ENCODE measurements at regions not wholly inside any gene's neighbourhood (a gene's known extent, or its start where the extent isn't known, plus 50 kb on each side); places are given as distances from the start of the nearest gene placed in this dataset.

DNA sequence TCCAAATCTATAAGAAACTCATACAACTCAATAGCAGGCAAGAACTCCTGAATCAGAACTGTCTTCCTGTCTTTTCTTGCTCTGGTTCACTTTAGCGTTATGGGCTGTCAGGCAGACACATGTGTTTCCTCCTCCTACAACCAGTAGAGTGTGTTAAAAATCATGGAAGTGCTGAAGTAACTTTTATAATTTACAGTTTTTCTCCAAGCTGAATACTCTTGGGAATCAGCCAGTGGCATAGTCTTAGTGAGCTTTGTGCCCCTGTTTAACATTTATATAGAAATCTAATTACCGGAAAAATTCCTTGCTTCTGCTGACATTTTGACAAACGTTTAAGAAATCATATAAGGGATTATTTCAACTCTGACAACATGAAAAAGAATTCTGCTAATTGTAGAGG is 113.1 kb upstream of the RGS18 start (continued):
- TF ChIP-seq, protein P1, sequence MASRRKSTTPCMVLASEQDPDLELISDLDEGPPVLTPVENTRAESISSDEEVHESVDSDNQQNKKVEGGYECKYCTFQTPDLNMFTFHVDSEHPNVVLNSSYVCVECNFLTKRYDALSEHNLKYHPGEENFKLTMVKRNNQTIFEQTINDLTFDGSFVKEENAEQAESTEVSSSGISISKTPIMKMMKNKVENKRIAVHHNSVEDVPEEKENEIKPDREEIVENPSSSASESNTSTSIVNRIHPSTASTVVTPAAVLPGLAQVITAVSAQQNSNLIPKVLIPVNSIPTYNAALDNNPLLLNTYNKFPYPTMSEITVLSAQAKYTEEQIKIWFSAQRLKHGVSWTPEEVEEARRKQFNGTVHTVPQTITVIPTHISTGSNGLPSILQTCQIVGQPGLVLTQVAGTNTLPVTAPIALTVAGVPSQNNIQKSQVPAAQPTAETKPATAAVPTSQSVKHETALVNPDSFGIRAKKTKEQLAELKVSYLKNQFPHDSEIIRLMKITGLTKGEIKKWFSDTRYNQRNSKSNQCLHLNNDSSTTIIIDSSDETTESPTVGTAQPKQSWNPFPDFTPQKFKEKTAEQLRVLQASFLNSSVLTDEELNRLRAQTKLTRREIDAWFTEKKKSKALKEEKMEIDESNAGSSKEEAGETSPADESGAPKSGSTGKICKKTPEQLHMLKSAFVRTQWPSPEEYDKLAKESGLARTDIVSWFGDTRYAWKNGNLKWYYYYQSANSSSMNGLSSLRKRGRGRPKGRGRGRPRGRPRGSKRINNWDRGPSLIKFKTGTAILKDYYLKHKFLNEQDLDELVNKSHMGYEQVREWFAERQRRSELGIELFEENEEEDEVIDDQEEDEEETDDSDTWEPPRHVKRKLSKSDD (conservative IDR thresholded peaks at IDR 0.05; ENCODE audit: low read length): no peak
- TF ChIP-seq POLR2A (conservative IDR thresholded peaks at IDR 0.05) (no peak), TAF15 (IDR thresholded peaks at IDR 0.05; ENCODE audit: low read depth, low read length) (no peak), ZNF253 (CRISPR knock-in tag; conservative IDR thresholded peaks at IDR 0.05) (no peak), SNRNP70 (optimal IDR thresholded peaks at IDR 0.05; ENCODE audit: low read depth, low read length) (no peak)

DNA sequence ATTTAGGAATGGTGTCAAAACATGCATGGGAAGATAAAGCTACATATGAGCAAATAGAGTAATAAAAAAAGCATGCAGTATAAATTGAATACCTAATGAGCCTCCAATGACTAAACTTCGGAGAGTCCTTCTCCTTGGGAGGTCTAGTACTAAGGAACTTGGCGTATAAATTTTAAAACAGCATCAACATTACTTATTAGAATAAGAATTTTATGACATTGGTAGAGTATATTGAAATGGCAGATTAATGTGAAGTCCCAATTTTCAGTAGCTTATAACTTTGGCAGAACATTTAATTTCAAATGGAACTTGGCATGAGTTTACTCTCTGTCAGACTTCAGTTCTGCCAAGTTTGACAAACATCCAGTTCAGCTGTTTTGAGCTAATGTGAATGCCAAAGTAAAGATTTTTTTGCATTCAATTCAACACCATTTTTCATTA is 104.7 kb upstream of the RGS18 start:
- no peaks in the 10 kb centered on the region for H4K20me1 ChIP-seq (replicated peaks; ENCODE audit: control insufficient read depth, insufficient read depth, low read length)
- no TSS peak for BruUV-seq (replicated peaks)
- H3K9ac ChIP-seq (ENCODE audit: insufficient read depth in 1 of 2, low read depth in 2 of 2, low read length in 2 of 2): no peak overlapping the region
- in situ Hi-C loops (cut with MboI): no loop called here
- DNase-seq (ENCODE audit: extremely low read depth in 1 of 4, low spot score in 3 of 4): no peak
- no peaks in the 10 kb centered on the region for H3K27me3 ChIP-seq (ENCODE audit: control insufficient read depth in 2 of 2, insufficient read depth in 2 of 2, low read length in 2 of 2)
- H3K79me2 ChIP-seq (ENCODE audit: control insufficient read depth, insufficient read depth, low read length): no peaks in the 10 kb centered on the region
- H3K36me3 ChIP-seq (ENCODE audit: control insufficient read depth, insufficient read depth, low read length): no peaks in the 10 kb centered on the region
- no peaks in the 10 kb centered on the region for H3K9me1 ChIP-seq (ENCODE audit: control insufficient read depth, insufficient read depth, low read length)
- ATAC-seq: no peak
- no peaks in the 10 kb centered on the region for H3K9me3 ChIP-seq (replicated peaks; ENCODE audit: control insufficient read depth, insufficient read depth, low read depth, low read length)
- H3K4me3 ChIP-seq: no peak overlapping the region
- POLR2A ChIA-PET: no interaction called here
- WGBS (ENCODE audit: insufficient coverage, low coverage, missing lambda C conversion rate): 21% methylated on average over 2 of the region's 2 CpGs
- no peaks in the 10 kb centered on the region for H3K4me1 ChIP-seq (replicated peaks in 1 of 2; ENCODE audit: control insufficient read depth in 2 of 2, insufficient read depth in 2 of 2, low read length in 2 of 2)
- H2AFZ ChIP-seq (ENCODE audit: low read depth, low read length): no peak overlapping the region
- H3K27ac ChIP-seq (ENCODE audit: extremely low read depth, low read depth, low read length): no peak overlapping the region
- FAIRE-seq: no peak
- CTCF ChIA-PET (ENCODE audit: low intra/inter-chr PET ratio): no interaction called here
- intact Hi-C loops (cut with micrococcal nuclease): no loop called here
- H3K4me2 ChIP-seq (ENCODE audit: insufficient read depth, low read length): no peak overlapping the region
- TF ChIP-seq POLR3A (IDR thresholded peaks at IDR 0.05; ENCODE audit: borderline replicate concordance, extremely low read depth, insufficient read depth, insufficient read length): no peak
- TF ChIP-seq GTF2E2 (tag; IDR thresholded peaks at IDR 0.05): no peak
- no peak for TF ChIP-seq KAT7 (CRISPR knock-in tag; IDR thresholded peaks at IDR 0.05; ENCODE audit: borderline replicate concordance)
- TF ChIP-seq, protein P2, sequence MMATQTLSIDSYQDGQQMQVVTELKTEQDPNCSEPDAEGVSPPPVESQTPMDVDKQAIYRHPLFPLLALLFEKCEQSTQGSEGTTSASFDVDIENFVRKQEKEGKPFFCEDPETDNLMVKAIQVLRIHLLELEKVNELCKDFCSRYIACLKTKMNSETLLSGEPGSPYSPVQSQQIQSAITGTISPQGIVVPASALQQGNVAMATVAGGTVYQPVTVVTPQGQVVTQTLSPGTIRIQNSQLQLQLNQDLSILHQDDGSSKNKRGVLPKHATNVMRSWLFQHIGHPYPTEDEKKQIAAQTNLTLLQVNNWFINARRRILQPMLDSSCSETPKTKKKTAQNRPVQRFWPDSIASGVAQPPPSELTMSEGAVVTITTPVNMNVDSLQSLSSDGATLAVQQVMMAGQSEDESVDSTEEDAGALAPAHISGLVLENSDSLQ (IDR thresholded peaks at IDR 0.05): no peak
- TF ChIP-seq HCFC1 (IDR thresholded peaks at IDR 0.05; ENCODE audit: low read depth, low read length): no peak
- no peak for TF ChIP-seq TCF3 (CRISPR knock-in tag; IDR thresholded peaks at IDR 0.05)
- no peak for TF ChIP-seq KLF6 (CRISPR knock-in tag; IDR thresholded peaks at IDR 0.05; ENCODE audit: borderline replicate concordance)
- no peak for TF ChIP-seq NR2C1 (IDR thresholded peaks at IDR 0.05)
- no peak for TF ChIP-seq NR2C1 (tag; IDR thresholded peaks at IDR 0.05)
- no peak for TF ChIP-seq BMI1 (IDR thresholded peaks at IDR 0.05; ENCODE audit: low read length)
- TF ChIP-seq SIN3A (IDR thresholded peaks at IDR 0.05; ENCODE audit: borderline replicate concordance in 2 of 2, control insufficient read depth in 1 of 2, low read depth in 2 of 2, low read length in 2 of 2): no peak
- TF ChIP-seq PHF21A (IDR thresholded peaks at IDR 0.05; ENCODE audit: borderline replicate concordance, low read depth): no peak
- no peak for TF ChIP-seq ZNF24 (IDR thresholded peaks at IDR 0.05)
